Mesenchymal stem cell (in vitro differentiated cells and primary cell): ENCODE measurements at regions not wholly inside any gene's neighbourhood (a gene's known extent, or its start where the extent isn't known, plus 50 kb on each side); places are given as distances from the start of the nearest gene placed in this dataset.

Experiments
- DNase-seq: peaks from one replicate; pipeline ENCODE4 v3.0.0-alpha.2; 2013
- H2AFZ ChIP-seq: one replicate; pipeline ENCODE4 v1.6.1; 2013; ENCODE audit warnings: low read depth, mild to moderate bottlenecking, control low read depth, inconsistent platforms, low read length, moderate library complexity
- H2AK5ac ChIP-seq: 2 replicates; pipeline ENCODE4 v1.6.1; 2013; ENCODE audit warnings: low read length, moderate library complexity, mild to moderate bottlenecking, inconsistent platforms; ENCODE audit not compliant: severe bottlenecking
- H2BK120ac ChIP-seq: one replicate; pipeline ENCODE4 v1.6.1; 2013; ENCODE audit warnings: low read depth, mild to moderate bottlenecking, inconsistent platforms, low read length, moderate library complexity
- H2BK12ac ChIP-seq, 2 experiments: one replicate each; pipeline ENCODE4 v1.6.1; 2013; ENCODE audit warnings: inconsistent platforms in 2 of 2, low read length in 2 of 2, mild to moderate bottlenecking in 2 of 2, moderate library complexity in 2 of 2, control low read depth in 1 of 2
- H2BK15ac ChIP-seq: one replicate; pipeline ENCODE4 v1.6.1; 2013; ENCODE audit warnings: mild to moderate bottlenecking, low read depth, inconsistent platforms; ENCODE audit not compliant: poor library complexity, severe bottlenecking
- H2BK5ac ChIP-seq: 2 replicates; pipeline ENCODE4 v1.6.1; 2013; ENCODE audit warnings: low read depth, mild to moderate bottlenecking, low read length, control low read depth, inconsistent platforms; ENCODE audit not compliant: poor library complexity, severe bottlenecking
- H3K14ac ChIP-seq, 2 experiments: one replicate each; pipeline ENCODE4 v1.6.1; 2013; ENCODE audit warnings: inconsistent platforms in 2 of 2, low read length in 2 of 2, control low read depth in 1 of 2, mild to moderate bottlenecking in 1 of 2, moderate library complexity in 1 of 2
- H3K18ac ChIP-seq, 2 experiments: one replicate each; pipeline ENCODE4 v1.6.1; 2013; ENCODE audit warnings: inconsistent platforms in 2 of 2, low read length in 2 of 2, control low read depth in 1 of 2, low read depth in 1 of 2, mild to moderate bottlenecking in 1 of 2
- H3K23ac ChIP-seq, 2 experiments: one replicate each; pipeline ENCODE4 v1.6.1; 2013; ENCODE audit warnings: inconsistent platforms in 2 of 2, low read length in 2 of 2, mild to moderate bottlenecking in 2 of 2, moderate library complexity in 2 of 2, control low read depth in 1 of 2
- H3K27ac ChIP-seq: 2 replicates; pipeline ENCODE4 v1.5.1; 2013; ENCODE audit warnings: mild to moderate bottlenecking, moderate library complexity, low read length, control low read depth, inconsistent platforms; ENCODE audit not compliant: poor library complexity, severe bottlenecking
- H3K27me3 ChIP-seq, 2 experiments: 2 replicates each; pipeline versions ENCODE4 v1.6.1 to v1.7.0; 2013; ENCODE audit warnings: low read length in 2 of 2, mild to moderate bottlenecking in 2 of 2, moderate library complexity in 2 of 2, control low read depth in 1 of 2, inconsistent platforms in 1 of 2; ENCODE audit not compliant: control insufficient read depth in 1 of 2, insufficient read depth in 1 of 2
- H3K36me3 ChIP-seq, 2 experiments: 2 replicates each; pipeline versions ENCODE4 v1.6.1 to v1.7.0; 2013; ENCODE audit warnings: low read length in 2 of 2, control low read depth in 1 of 2, inconsistent platforms in 1 of 2, low read depth in 1 of 2, mild to moderate bottlenecking in 1 of 2; ENCODE audit not compliant: insufficient read depth in 2 of 2, control insufficient read depth in 1 of 2
- H3K4ac ChIP-seq, 2 experiments: one replicate each; pipeline ENCODE4 v1.6.1; 2013; ENCODE audit warnings: inconsistent platforms in 2 of 2, low read length in 2 of 2, mild to moderate bottlenecking in 2 of 2, moderate library complexity in 2 of 2, control low read depth in 1 of 2, low read depth in 1 of 2
- H3K4me1 ChIP-seq: 2 replicates; pipeline ENCODE4 v1.6.1; 2013; ENCODE audit warnings: low read depth, low read length, control low read depth; ENCODE audit not compliant: control insufficient read depth, insufficient read depth
- H3K4me2 ChIP-seq: 2 replicates; pipeline ENCODE4 v1.6.1; 2013; ENCODE audit warnings: low read length, mild to moderate bottlenecking, inconsistent platforms; ENCODE audit not compliant: poor library complexity, severe bottlenecking
- H3K4me3 ChIP-seq, 2 experiments: 2 replicates each; pipeline versions ENCODE4 v1.5.1 to v1.7.0; 2013; ENCODE audit warnings: low read length in 2 of 2, mild to moderate bottlenecking in 2 of 2, control low read depth in 1 of 2, low read depth in 1 of 2; ENCODE audit not compliant: insufficient read depth in 1 of 2
- H3K79me1 ChIP-seq: replicated peaks from 2 replicates; pipeline ENCODE4 v1.6.1; 2013; ENCODE audit warnings: mild to moderate bottlenecking, control low read depth, low read length, inconsistent platforms; ENCODE audit not compliant: poor library complexity, severe bottlenecking
- H3K9ac ChIP-seq: 2 replicates; pipeline ENCODE4 v1.7.0; 2013; ENCODE audit warnings: mild to moderate bottlenecking, low read length, moderate library complexity
- H3K9me3 ChIP-seq: 2 replicates; pipeline ENCODE4 v1.7.0; 2013; ENCODE audit warnings: mild to moderate bottlenecking, low read length; ENCODE audit not compliant: control insufficient read depth
- H4K8ac ChIP-seq: one replicate; pipeline ENCODE4 v1.6.1; 2013; ENCODE audit warnings: inconsistent platforms, mild to moderate bottlenecking, low read length, moderate library complexity
- H4K91ac ChIP-seq: one replicate; pipeline ENCODE4 v1.6.1; 2013; ENCODE audit warnings: mild to moderate bottlenecking, low read length, inconsistent platforms
- WGBS: methylation state at CpG from one replicate; pipeline ENCODE4 v1.1.7; 2013; ENCODE audit warnings: mixed read lengths; 5-methylcytosine and 5-hydroxymethylcytosine counted together

- peaks cover 2% of the 10 kb centered on the region for H3K9me3 ChIP-seq
- no peak overlapping the region for H2AK5ac ChIP-seq
- no peak overlapping the region for H3K9ac ChIP-seq
Measured at GRCh38 chr18:30405038-30405437, 637.5 kb downstream of the DSC3 start.

GRCh38 chr18:30404422-30404821 is 638.1 kb downstream of the DSC3 start:
- Histone ChIP-seq H4K91ac (no peak overlapping the region), H3K4me1 (no peaks in the 10 kb centered on the region), H3K18ac (no peak overlapping the region), H2BK120ac (no peak overlapping the region), H3K9me3 (no peaks in the 10 kb centered on the region), H3K4ac (no peak overlapping the region), H3K36me3 (no peaks in the 10 kb centered on the region), H2AFZ (no peak overlapping the region), H3K4me2 (no peak overlapping the region), H3K27ac (no peak overlapping the region), H3K23ac (no peak overlapping the region), H3K27me3 (no peaks in the 10 kb centered on the region), H3K14ac (no peak overlapping the region), H3K79me1 (no peaks in the 10 kb centered on the region), H3K4me3 (no peak overlapping the region), H2BK15ac (no peak overlapping the region), H2BK5ac (no peak overlapping the region), H4K8ac (no peak overlapping the region), H3K9ac (no peak overlapping the region), H2AK5ac (no peak overlapping the region), H2BK12ac (no peak overlapping the region)
- WGBS = no CpG with 5 or more reads among the region's 1 CpG
- DNase-seq = no peak

More at GRCh38 chr18:30405038-30405437, 637.5 kb downstream of the DSC3 start:
- Histone ChIP-seq H3K36me3 (no peaks in the 10 kb centered on the region), H2BK15ac (no peak overlapping the region), H2BK120ac (no peak overlapping the region), H2BK5ac (no peak overlapping the region), H3K27me3 (no peaks in the 10 kb centered on the region), H4K91ac (no peak overlapping the region), H3K18ac (no peak overlapping the region), H3K4me2 (no peak overlapping the region), H3K14ac (no peak overlapping the region), H3K79me1 (no peaks in the 10 kb centered on the region), H3K23ac (no peak overlapping the region), H3K27ac (no peak overlapping the region), H4K8ac (no peak overlapping the region), H3K4me1 (no peaks in the 10 kb centered on the region), H3K4ac (no peak overlapping the region), H3K4me3 (no peak overlapping the region), H2BK12ac (no peak overlapping the region), H2AFZ (no peak overlapping the region)
- DNase-seq = no peak
- 100% methylated on average over 1 of the region's 1 CpG for WGBS

GRCh38 chr18:30403278-30403677 is 639.3 kb downstream of the DSC3 start:
- no peak overlapping the region for H3K4me3 ChIP-seq
- H3K4ac ChIP-seq = no peak overlapping the region
- no peak overlapping the region for H3K18ac ChIP-seq
- H2AK5ac ChIP-seq = no peak overlapping the region
- no peak for DNase-seq
- WGBS = no CpG with 5 or more reads among the region's 3 CpGs
- H3K27me3 ChIP-seq = no peaks in the 10 kb centered on the region
- no peak overlapping the region for H3K14ac ChIP-seq
- no peak overlapping the region for H3K23ac ChIP-seq
- H3K36me3 ChIP-seq = no peaks in the 10 kb centered on the region
- no peak overlapping the region for H2AFZ ChIP-seq
- H3K9me3 ChIP-seq = no peaks in the 10 kb centered on the region
- no peak overlapping the region for H2BK12ac ChIP-seq
- no peak overlapping the region for H2BK15ac ChIP-seq
- no peak overlapping the region for H4K8ac ChIP-seq
- no peaks in the 10 kb centered on the region for H3K4me1 ChIP-seq
- H3K4me2 ChIP-seq = no peak overlapping the region
- H4K91ac ChIP-seq = no peak overlapping the region
- H3K9ac ChIP-seq = no peak overlapping the region
- H2BK120ac ChIP-seq = no peak overlapping the region
- H2BK5ac ChIP-seq = no peak overlapping the region
- no peaks in the 10 kb centered on the region for H3K79me1 ChIP-seq
- no peak overlapping the region for H3K27ac ChIP-seq

GRCh38 chr18:30387401-30387800 is 655.1 kb downstream of the DSC3 start:
- H2BK5ac ChIP-seq = no peak overlapping the region
- no peak overlapping the region for H3K14ac ChIP-seq
- H2AFZ ChIP-seq = peak overlapping the region; percentile 58
- no peaks in the 10 kb centered on the region for H3K79me1 ChIP-seq
- peaks cover 3% of the 10 kb centered on the region for H3K9me3 ChIP-seq
- H3K36me3 ChIP-seq = no peaks in the 10 kb centered on the region
- no peak overlapping the region for H3K4me3 ChIP-seq
- H4K8ac ChIP-seq = peak overlapping the region; percentile 9
- H3K27ac ChIP-seq = no peak overlapping the region
- H2BK15ac ChIP-seq = no peak overlapping the region
- H3K9ac ChIP-seq = no peak overlapping the region
- 5% methylated on average over 2 of the region's 2 CpGs for WGBS
- H3K4me2 ChIP-seq = no peak overlapping the region
- H3K4ac ChIP-seq = no peak overlapping the region
- no peak overlapping the region for H2BK12ac ChIP-seq
- no peaks in the 10 kb centered on the region for H3K4me1 ChIP-seq
- no peak overlapping the region for H3K23ac ChIP-seq
- no peak overlapping the region for H2AK5ac ChIP-seq
- H3K18ac ChIP-seq = no peak overlapping the region
- H2BK120ac ChIP-seq = no peak overlapping the region
- DNase-seq = peak; percentile 29
- no peaks in the 10 kb centered on the region for H3K27me3 ChIP-seq
- H4K91ac ChIP-seq = no peak overlapping the region
